ENCODE measurements at regions not wholly inside any gene's neighbourhood (a gene's known extent, or its start where the extent isn't known, plus 50 kb on each side); places are given as distances from the start of the nearest gene placed in this dataset.

DNA sequence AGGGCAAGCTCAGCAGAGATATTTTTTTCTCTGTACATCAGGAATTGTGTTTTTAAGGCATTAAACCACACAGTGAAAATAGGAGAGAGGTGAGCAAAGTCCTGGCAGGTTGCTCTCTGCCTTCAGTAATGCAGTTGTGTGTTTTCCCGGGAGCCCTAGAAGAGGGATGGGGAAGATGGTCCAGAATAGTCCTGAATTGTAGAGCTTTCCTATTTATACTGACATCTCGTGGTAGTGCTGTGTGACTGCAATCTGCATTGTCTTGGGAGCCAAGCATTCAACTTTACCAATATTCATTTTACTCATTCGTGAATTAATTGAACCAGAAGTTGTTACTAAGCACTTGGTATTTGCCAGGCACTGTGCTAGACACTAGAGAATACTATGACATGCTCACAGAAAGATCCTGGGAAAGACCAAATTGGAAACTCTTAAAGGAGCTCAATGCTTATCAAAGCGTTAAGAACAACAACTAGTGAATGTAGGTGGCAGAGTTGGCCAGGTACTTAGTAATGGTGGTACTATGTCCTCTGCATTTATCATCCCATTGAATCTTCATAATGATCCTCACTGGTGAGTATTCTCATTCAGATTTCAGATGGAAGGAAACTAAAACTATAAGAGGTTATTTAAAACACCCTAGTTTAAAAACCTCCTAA lies 214.6 kb downstream of the TRIB2 start:
- peak; percentile 78 for FAIRE-seq
- Histone ChIP-seq H3K79me2 (ENCODE audit: control insufficient read depth, insufficient read depth, low read length) (no peaks in the 10 kb centered on the region), H2AFZ (ENCODE audit: low read depth, low read length) (no peak overlapping the region), H4K20me1 (replicated peaks; ENCODE audit: control insufficient read depth, extremely low read depth, insufficient read depth, low read length) (no peaks in the 10 kb centered on the region), H3K27me3 (ENCODE audit: control insufficient read depth in 2 of 2, insufficient read depth in 2 of 2, low read length in 2 of 2) (no peaks in the 10 kb centered on the region), H3K9me3 (replicated peaks; ENCODE audit: control insufficient read depth, insufficient read depth, low read length) (no peaks in the 10 kb centered on the region), H3K36me3 (ENCODE audit: control insufficient read depth in 2 of 2, extremely low read depth in 1 of 2, insufficient read depth in 2 of 2, low read length in 2 of 2) (no peaks in the 10 kb centered on the region), H3K4me3 (replicated peaks in 1 of 3; ENCODE audit: insufficient read depth in 1 of 3, low read depth in 1 of 3, low read length in 3 of 3) (no peak overlapping the region), H3K4me1 (ENCODE audit: control insufficient read depth, extremely low read depth, insufficient read depth, low read length) (peaks cover 9% of the 10 kb centered on the region), H3K9me1 (replicated peaks; ENCODE audit: control insufficient read depth, extremely low read depth, insufficient read depth, low read length) (no peaks in the 10 kb centered on the region), H3K27ac (ENCODE audit: insufficient read depth, low read depth, low read length) (no peak overlapping the region), H3K9ac (replicated peaks; ENCODE audit: extremely low read depth, insufficient read depth, low read length) (no peak overlapping the region), H3K4me2 (ENCODE audit: insufficient read depth, low read length) (no peak overlapping the region)
- TF ChIP-seq, protein P1, sequence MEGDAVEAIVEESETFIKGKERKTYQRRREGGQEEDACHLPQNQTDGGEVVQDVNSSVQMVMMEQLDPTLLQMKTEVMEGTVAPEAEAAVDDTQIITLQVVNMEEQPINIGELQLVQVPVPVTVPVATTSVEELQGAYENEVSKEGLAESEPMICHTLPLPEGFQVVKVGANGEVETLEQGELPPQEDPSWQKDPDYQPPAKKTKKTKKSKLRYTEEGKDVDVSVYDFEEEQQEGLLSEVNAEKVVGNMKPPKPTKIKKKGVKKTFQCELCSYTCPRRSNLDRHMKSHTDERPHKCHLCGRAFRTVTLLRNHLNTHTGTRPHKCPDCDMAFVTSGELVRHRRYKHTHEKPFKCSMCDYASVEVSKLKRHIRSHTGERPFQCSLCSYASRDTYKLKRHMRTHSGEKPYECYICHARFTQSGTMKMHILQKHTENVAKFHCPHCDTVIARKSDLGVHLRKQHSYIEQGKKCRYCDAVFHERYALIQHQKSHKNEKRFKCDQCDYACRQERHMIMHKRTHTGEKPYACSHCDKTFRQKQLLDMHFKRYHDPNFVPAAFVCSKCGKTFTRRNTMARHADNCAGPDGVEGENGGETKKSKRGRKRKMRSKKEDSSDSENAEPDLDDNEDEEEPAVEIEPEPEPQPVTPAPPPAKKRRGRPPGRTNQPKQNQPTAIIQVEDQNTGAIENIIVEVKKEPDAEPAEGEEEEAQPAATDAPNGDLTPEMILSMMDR (IDR thresholded peaks at IDR 0.05; ENCODE audit: extremely low read depth in 1 of 2, insufficient read depth in 1 of 2, low read depth in 1 of 2, low read length in 2 of 2): peak; percentile 74 to 78
- TF ChIP-seq, protein P2, sequence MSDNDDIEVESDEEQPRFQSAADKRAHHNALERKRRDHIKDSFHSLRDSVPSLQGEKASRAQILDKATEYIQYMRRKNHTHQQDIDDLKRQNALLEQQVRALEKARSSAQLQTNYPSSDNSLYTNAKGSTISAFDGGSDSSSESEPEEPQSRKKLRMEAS (IDR thresholded peaks at IDR 0.05; ENCODE audit: insufficient read depth, insufficient read length): no peak
- intact Hi-C loops (cut with micrococcal nuclease) (loop anchor here (1.0 to 5.0 kb wide), 10 partner anchors 75 to 1101 kb away; no protein-coding TSS in a partner anchor), dilution Hi-C loops (cut with MboI; ENCODE audit: extremely low pct_ligation_motif_present, low sequenced_read_pairs) (no loop called here)
- no TSS peak for BruUV-seq (replicated peaks)
- peak; percentile 59 for DNase-seq (ENCODE audit: low read depth, low spot score)
- ChIA-PET POLR2A (interaction anchor here (1.0 kb wide), 2 partner anchors 214 to 215 kb away, joined by 3 read pairs; no protein-coding TSS in a partner anchor), CTCF (interaction anchor here (0.7 to 6.0 kb wide), 77 partner anchors 9 to 1121 kb away, joined by 3 to 172 read pairs (median 4); partner anchors contain the start of gene TRIB2)

DNA sequence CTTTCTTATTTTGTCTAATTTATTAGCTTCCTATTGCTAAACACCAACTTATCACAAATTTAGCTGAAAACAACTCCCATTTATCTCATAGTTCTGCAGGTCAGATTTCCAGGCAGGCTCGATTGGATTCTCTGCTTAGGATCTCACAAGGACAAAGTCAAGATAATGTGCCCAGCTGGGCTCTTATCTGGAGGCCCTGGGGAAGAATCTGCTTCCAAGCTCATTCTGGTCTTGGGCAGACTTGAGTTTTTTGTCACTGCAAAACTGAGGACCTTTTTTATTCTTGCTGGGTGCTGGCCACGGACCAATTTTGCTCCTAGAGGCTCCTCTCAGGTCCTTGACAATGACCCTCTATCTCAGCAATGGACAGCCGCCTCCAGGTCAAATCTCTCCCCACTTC lies 215.5 kb downstream of the TRIB2 start:
- H3K27ac ChIP-seq (ENCODE audit: insufficient read depth, low read depth, low read length): no peak overlapping the region
- H3K4me3 ChIP-seq (replicated peaks in 1 of 3; ENCODE audit: insufficient read depth in 1 of 3, low read depth in 1 of 3, low read length in 3 of 3): no peak overlapping the region
- H3K4me1 ChIP-seq (ENCODE audit: control insufficient read depth, extremely low read depth, insufficient read depth, low read length): peaks cover 9% of the 10 kb centered on the region
- no peak for TF ChIP-seq JUN (IDR thresholded peaks at IDR 0.05; ENCODE audit: borderline replicate concordance, insufficient read depth, insufficient read length, low read depth)
- TF ChIP-seq, protein P2 (IDR thresholded peaks at IDR 0.05; ENCODE audit: insufficient read depth, insufficient read length): no peak
- no peak for TF ChIP-seq FOS (IDR thresholded peaks at IDR 0.05; ENCODE audit: borderline replicate concordance, insufficient read depth, low read length)
- no peak for TF ChIP-seq MYC (IDR thresholded peaks at IDR 0.05; ENCODE audit: low read depth, low read length)
- no peak for TF ChIP-seq POLR2A (IDR thresholded peaks at IDR 0.05; ENCODE audit: low read depth, low read length)
- H3K9me1 ChIP-seq (replicated peaks; ENCODE audit: control insufficient read depth, extremely low read depth, insufficient read depth, low read length): no peaks in the 10 kb centered on the region
- no TSS peak for BruUV-seq (replicated peaks)
- dilution Hi-C loops (cut with MboI; ENCODE audit: extremely low pct_ligation_motif_present, low sequenced_read_pairs) (no loop called here), intact Hi-C loops (cut with micrococcal nuclease) (loop anchor here (5.0 kb wide), 1 partner anchor 320 kb away; no protein-coding TSS in a partner anchor)
- H3K27me3 ChIP-seq (ENCODE audit: control insufficient read depth in 2 of 2, insufficient read depth in 2 of 2, low read length in 2 of 2): no peaks in the 10 kb centered on the region
- H3K9ac ChIP-seq (replicated peaks; ENCODE audit: extremely low read depth, insufficient read depth, low read length): no peak overlapping the region
- FAIRE-seq (no peak), DNase-seq (ENCODE audit: low read depth, low spot score) (no peak)
- H3K79me2 ChIP-seq (ENCODE audit: control insufficient read depth, insufficient read depth, low read length): no peaks in the 10 kb centered on the region
- ChIA-PET CTCF (interaction anchor here (1.0 to 6.0 kb wide), 23 partner anchors 8 to 1103 kb away, joined by 3 to 172 read pairs (median 6); partner anchors contain the start of gene TRIB2), POLR2A (no interaction called here)
- no peaks in the 10 kb centered on the region for H4K20me1 ChIP-seq (replicated peaks; ENCODE audit: control insufficient read depth, extremely low read depth, insufficient read depth, low read length)
- no peaks in the 10 kb centered on the region for H3K9me3 ChIP-seq (replicated peaks; ENCODE audit: control insufficient read depth, insufficient read depth, low read length)
- no peaks in the 10 kb centered on the region for H3K36me3 ChIP-seq (ENCODE audit: control insufficient read depth in 2 of 2, extremely low read depth in 1 of 2, insufficient read depth in 2 of 2, low read length in 2 of 2)
- no peak overlapping the region for H3K4me2 ChIP-seq (ENCODE audit: insufficient read depth, low read length)
- H2AFZ ChIP-seq (ENCODE audit: low read depth, low read length): no peak overlapping the region

Measured in endothelial cell of umbilical vein (primary cell).